GM12891 (cell line): ENCODE measurements at regions not wholly inside any gene's neighbourhood (a gene's known extent, or its start where the extent isn't known, plus 50 kb on each side); places are given as distances from the start of the nearest gene placed in this dataset.
"Not testable (repeated sequence)": the region's sequence is repeated elsewhere in the genome, so short reads cannot be mapped to it uniquely, and the experiment has no call there.

Experiments used
- DNase-seq: peaks from one replicate; pipeline ENCODE4 v3.0.0; 2011; ENCODE audit warnings: low spot score; ENCODE audit not compliant: insufficient read length
- FAIRE-seq: peaks from 2 replicates; lab custom pipeline; 2011; peaks lifted over from hg19 to GRCh38; lab: Jason Lieb, UNC
- PAX5 ChIP-seq: IDR thresholded peaks from 2 replicates; pipeline ENCODE4 v1.6.1; 2011; ENCODE audit warnings: low read length, moderate library complexity, mild to moderate bottlenecking; ENCODE audit not compliant: insufficient read depth, severe bottlenecking
- POLR2A ChIP-seq: IDR thresholded peaks from 2 replicates; pipeline ENCODE4 v1.6.1; 2011; ENCODE audit warnings: low read depth, low read length, control low read depth
- POLR2AphosphoS5 ChIP-seq: IDR thresholded peaks from 2 replicates; pipeline ENCODE4 v1.6.1; 2011; ENCODE audit warnings: low read depth, low read length, control low read depth
- POU2F2 ChIP-seq: IDR thresholded peaks from 2 replicates; pipeline ENCODE4 v1.6.1; 2011; ENCODE audit warnings: low read depth, mild to moderate bottlenecking, control low read depth, low read length, moderate library complexity
- SPI1 ChIP-seq: IDR thresholded peaks from 2 replicates; pipeline ENCODE4 v1.6.1; 2011; ENCODE audit warnings: low read depth, low read length, control low read depth
- TAF1 ChIP-seq: IDR thresholded peaks from 2 replicates; pipeline ENCODE4 v1.6.1; 2011; ENCODE audit warnings: low read depth, low read length, control low read depth

GRCh38 chr5:167857321-167857720 lies 434.1 kb upstream of the WWC1 start:
- DNase-seq = no peak

GRCh38 chr5:167858186-167858855 lies 433.1 kb upstream of the WWC1 start:
- FAIRE-seq, DNase-seq: not testable (repeated sequence)

More at GRCh38 chr5:167857321-167857720, 434.1 kb upstream of the WWC1 start:
- FAIRE-seq = no peak
- TF ChIP-seq POLR2A = no peak
- no peak for TF ChIP-seq PAX5
- TF ChIP-seq POU2F2 = no peak
- TF ChIP-seq SPI1 = no peak
- TF ChIP-seq TAF1 = no peak
- no peak for TF ChIP-seq POLR2AphosphoS5

- FAIRE-seq = no peak
- no peak for DNase-seq
- TF ChIP-seq POLR2A = no peak
- TF ChIP-seq POLR2AphosphoS5 = no peak
- no peak for TF ChIP-seq PAX5
- TF ChIP-seq POU2F2 = no peak
- TF ChIP-seq TAF1 = no peak
- no peak for TF ChIP-seq SPI1
Observed at GRCh38 chr5:167861129-167861927, 430.1 kb upstream of the WWC1 start.

- no peak for TF ChIP-seq PAX5
- TF ChIP-seq SPI1 = no peak
- TF ChIP-seq POU2F2 = no peak
- no peak for TF ChIP-seq POLR2AphosphoS5
- TF ChIP-seq TAF1 = no peak
- no peak for TF ChIP-seq POLR2A
- DNase-seq (no peak), FAIRE-seq (no peak)
Observed at GRCh38 chr5:167861928-167862426, 429.5 kb upstream of the WWC1 start.

GRCh38 chr5:167863883-167864282 lies 427.6 kb upstream of the WWC1 start:
- no peak for TF ChIP-seq POLR2A
- no peak for FAIRE-seq

GRCh38 chr5:167864801-167865200 lies 426.6 kb upstream of the WWC1 start:
- FAIRE-seq (no peak), DNase-seq (no peak)
- no peak for TF ChIP-seq POU2F2

More at GRCh38 chr5:167863883-167864282, 427.6 kb upstream of the WWC1 start:
- DNase-seq = no peak

- FAIRE-seq = no peak
- TF ChIP-seq POLR2AphosphoS5 (no peak), TAF1 (no peak), PAX5 (no peak), SPI1 (no peak), POLR2A (no peak), POU2F2 (no peak)
- DNase-seq = no peak
Observed at GRCh38 chr5:167866797-167867196, 424.6 kb upstream of the WWC1 start.

GRCh38 chr5:167867281-167867680 lies 424.2 kb upstream of the WWC1 start:
- TF ChIP-seq PAX5 = no peak
- TF ChIP-seq POLR2AphosphoS5 = no peak
- TF ChIP-seq TAF1 = no peak
- no peak for TF ChIP-seq POU2F2
- no peak for TF ChIP-seq POLR2A
- no peak for TF ChIP-seq SPI1
- FAIRE-seq (no peak), DNase-seq (no peak)

- FAIRE-seq (no peak), DNase-seq (no peak)
- no peak for TF ChIP-seq TAF1
- no peak for TF ChIP-seq POU2F2
- TF ChIP-seq POLR2A = no peak
- TF ChIP-seq SPI1 = no peak
- TF ChIP-seq PAX5 = no peak
- no peak for TF ChIP-seq POLR2AphosphoS5
Observed at GRCh38 chr5:167869125-167869524, 422.3 kb upstream of the WWC1 start.

GRCh38 chr5:167870055-167870454 lies 421.4 kb upstream of the WWC1 start:
- FAIRE-seq (no peak), DNase-seq (no peak)
- TF ChIP-seq POLR2A (no peak), SPI1 (no peak), POLR2AphosphoS5 (no peak), PAX5 (no peak), TAF1 (no peak)
